ENCODE measurements at regions not wholly inside any gene's neighbourhood (a gene's known extent, or its start where the extent isn't known, plus 50 kb on each side); places are given as distances from the start of the nearest gene placed in this dataset.

- Mint-ChIP-seq H3K4me3 (no peak overlapping the region), H3K36me3 (ENCODE audit: low read depth) (no peaks in the 10 kb centered on the region), H3K4me1 (ENCODE audit: low read depth) (peaks cover 29% of the 10 kb centered on the region), H3K27ac (no peak overlapping the region), H3K9me3 (no peaks in the 10 kb centered on the region), H3K27me3 (ENCODE audit: insufficient read depth) (no peaks in the 10 kb centered on the region)
- DNase-seq, result no peak
- TF ChIP-seq CTCF (IDR thresholded peaks at IDR 0.05), result no peak
Observed at GRCh38 chr6:113587078-113587699, 270.0 kb upstream of the MARCKS start.

- Mint-ChIP-seq H3K4me3 (no peak overlapping the region), H3K9me3 (no peaks in the 10 kb centered on the region), H3K4me1 (ENCODE audit: low read depth) (peaks cover 30% of the 10 kb centered on the region), H3K36me3 (ENCODE audit: low read depth) (no peaks in the 10 kb centered on the region), H3K27me3 (ENCODE audit: insufficient read depth) (no peaks in the 10 kb centered on the region), H3K27ac (no peak overlapping the region)
- DNase-seq, result no peak
- TF ChIP-seq CTCF (IDR thresholded peaks at IDR 0.05), result no peak
Observed at GRCh38 chr6:113588646-113589045, 268.5 kb upstream of the MARCKS start.

GRCh38 chr6:113591896-113592827 lies 265.0 kb upstream of the MARCKS start:
- Mint-ChIP-seq H3K27me3 (ENCODE audit: insufficient read depth) (no peaks in the 10 kb centered on the region), H3K36me3 (ENCODE audit: low read depth) (no peaks in the 10 kb centered on the region), H3K9me3 (no peaks in the 10 kb centered on the region), H3K27ac (no peak overlapping the region), H3K4me3 (no peak overlapping the region), H3K4me1 (ENCODE audit: low read depth) (peaks cover 21% of the 10 kb centered on the region)
- no peak for TF ChIP-seq CTCF (IDR thresholded peaks at IDR 0.05)
- no peak for DNase-seq

GRCh38 chr6:113594726-113595125 lies 262.4 kb upstream of the MARCKS start:
- no peaks in the 10 kb centered on the region for H3K36me3 Mint-ChIP-seq (ENCODE audit: low read depth)
- H3K27me3 Mint-ChIP-seq (ENCODE audit: insufficient read depth), result no peaks in the 10 kb centered on the region
- TF ChIP-seq CTCF (IDR thresholded peaks at IDR 0.05), result peak; percentile 9; the same call in 1 of the 2 replicates
- no peak for DNase-seq
- H3K4me3 Mint-ChIP-seq, result no peak overlapping the region
- H3K4me1 Mint-ChIP-seq (ENCODE audit: low read depth), result peaks cover 19% of the 10 kb centered on the region
- no peaks in the 10 kb centered on the region for H3K9me3 Mint-ChIP-seq
- no peak overlapping the region for H3K27ac Mint-ChIP-seq

- TF ChIP-seq CTCF (IDR thresholded peaks at IDR 0.05), result no peak
- Mint-ChIP-seq H3K4me1 (ENCODE audit: low read depth) (peaks cover 19% of the 10 kb centered on the region), H3K27ac (no peak overlapping the region), H3K9me3 (no peaks in the 10 kb centered on the region), H3K4me3 (no peak overlapping the region), H3K27me3 (ENCODE audit: insufficient read depth) (peaks cover under 1% of the 10 kb centered on the region), H3K36me3 (ENCODE audit: low read depth) (no peaks in the 10 kb centered on the region)
- DNase-seq, result peak; percentile 42
Observed at GRCh38 chr6:113595911-113596376, 261.2 kb upstream of the MARCKS start.

Data from HFFc6 (cell line).